ENCODE measurements at regions not wholly inside any gene's neighbourhood (a gene's known extent, or its start where the extent isn't known, plus 50 kb on each side); places are given as distances from the start of the nearest gene placed in this dataset.

- Histone ChIP-seq H2BK5ac (ENCODE audit: low read depth, low read length, poor library complexity, severe bottlenecking) (no peak overlapping the region), H2BK120ac (ENCODE audit: low read depth, low read length) (no peak overlapping the region), H3K4ac (ENCODE audit: low read depth, low read length) (no peak overlapping the region), H3K36me3 (ENCODE audit: control insufficient read depth, insufficient read depth, low read length) (no peaks in the 10 kb centered on the region), H3K27ac (ENCODE audit: insufficient read depth, low read length) (no peak overlapping the region), H2BK15ac (ENCODE audit: low read depth, low read length) (no peak overlapping the region), H2AFZ (replicated peaks; ENCODE audit: low read length, poor library complexity) (no peak overlapping the region), H3K4me2 (ENCODE audit: low read depth, low read length) (no peak overlapping the region), H4K91ac (ENCODE audit: insufficient read depth, low read depth, low read length) (no peak overlapping the region), H4K5ac (ENCODE audit: low read depth, low read length) (no peak overlapping the region), H3K4me1 (ENCODE audit: control insufficient read depth, insufficient read depth, low read length) (no peaks in the 10 kb centered on the region), H3K9me1 (ENCODE audit: insufficient read depth, low read length) (no peaks in the 10 kb centered on the region), H3K4me3 (ENCODE audit: insufficient read depth, low read depth, low read length) (no peak overlapping the region), H3K9ac (ENCODE audit: low read depth, low read length) (no peak overlapping the region), H3K56ac (ENCODE audit: extremely low read depth, insufficient read depth, low read length) (no peak overlapping the region), H2BK20ac (ENCODE audit: low read depth, low read length) (no peak overlapping the region), H4K8ac (ENCODE audit: low read depth in 2 of 2, low read length in 2 of 2) (no peak overlapping the region), H4K20me1 (ENCODE audit: insufficient read depth, low read length) (no peaks in the 10 kb centered on the region), H2AK5ac (ENCODE audit: low read depth, low read length) (no peak overlapping the region), H3K14ac (replicated peaks; ENCODE audit: low read depth, low read length) (no peak overlapping the region), H3K18ac (ENCODE audit: low read depth, low read length) (no peak overlapping the region), H3K27me3 (ENCODE audit: control insufficient read depth, insufficient read depth, low read length) (peaks cover 5% of the 10 kb centered on the region; the same call in 1 of the 2 replicates), H3K79me1 (ENCODE audit: low read depth in 1 of 2, low read length in 2 of 2) (no peaks in the 10 kb centered on the region), H2AK9ac (replicated peaks; ENCODE audit: low read depth, low read length, poor library complexity) (no peak overlapping the region), H3K23ac (ENCODE audit: low read depth, low read length) (no peak overlapping the region), H3K9me3 (ENCODE audit: control insufficient read depth, insufficient read depth, low read length) (no peaks in the 10 kb centered on the region)
- no CpG with 5 or more reads among the region's 1 CpG for WGBS, 2 experiments (ENCODE audit: extremely low coverage in 2 of 2, insufficient read length in 1 of 2)
- in situ Hi-C loops (cut with MboI; ENCODE audit: low sequenced_read_pairs) (no loop called here), dilution Hi-C loops (cut with HindIII; ENCODE audit: low sequenced_read_pairs, unreplicated experiment) (no loop called here), intact Hi-C loops (cut with micrococcal nuclease) (no loop called here)
- TF ChIP-seq CTCF (conservative IDR thresholded peaks at IDR 0.05; ENCODE audit: low read depth, low read length) (no peak), BHLHE40 (IDR thresholded peaks at IDR 0.05; ENCODE audit: low read depth, low read length) (no peak), RAD21 (IDR thresholded peaks at IDR 0.05; ENCODE audit: low read length) (no peak), FOS (IDR thresholded peaks at IDR 0.05; ENCODE audit: low read depth, low read length) (no peak), POLR2A (IDR thresholded peaks at IDR 0.05; ENCODE audit: low read depth, low read length) (no peak), CEBPB (IDR thresholded peaks at IDR 0.05; ENCODE audit: low read depth, low read length) (no peak), MXI1 (IDR thresholded peaks at IDR 0.05; ENCODE audit: borderline replicate concordance, low read depth, low read length) (no peak), USF2 (IDR thresholded peaks at IDR 0.05; ENCODE audit: low read depth, low read length) (no peak), NFE2L2 (IDR thresholded peaks at IDR 0.05; ENCODE audit: low read depth, low read length) (no peak), RFX5 (IDR thresholded peaks at IDR 0.05; ENCODE audit: low read depth, low read length) (no peak), MAFK (IDR thresholded peaks at IDR 0.05; ENCODE audit: low read depth, low read length) (no peak), MAZ (IDR thresholded peaks at IDR 0.05; ENCODE audit: borderline replicate concordance, low read depth, low read length) (no peak), ELK1 (IDR thresholded peaks at IDR 0.05; ENCODE audit: borderline replicate concordance, low read depth, low read length) (no peak), SMC3 (IDR thresholded peaks at IDR 0.05; ENCODE audit: low read depth, low read length) (no peak), RCOR1 (IDR thresholded peaks at IDR 0.05; ENCODE audit: insufficient replicate concordance, low read length) (no peak)
- ChIA-PET CTCF (no interaction called here), POLR2A (ENCODE audit: unreplicated experiment) (no interaction called here)
- no peak for DNase-seq
- ATAC-seq (ENCODE audit: low read depth): no peak
- BruUV-seq (replicated peaks): no TSS peak
Measured at GRCh38 chr1:232282498-232282897, 347.4 kb downstream of the SIPA1L2 start.

All from IMR-90 (cell line).